K562 (cell line): ENCODE measurements at regions not wholly inside any gene's neighbourhood (a gene's known extent, or its start where the extent isn't known, plus 50 kb on each side); places are given as distances from the start of the nearest gene placed in this dataset.

Source experiments
- ATAC-seq: fragments of 200-7000 bp; cut with Tn5 transposase; 3 replicates; pipeline ENCODE4 v1.9.1; 2020; ENCODE audit warnings: moderate library complexity
- BruUV-seq: library from RNA; stranded (reverse); fragments of 400-500 nt; replicated peaks from 2 replicates; lab custom pipeline; 2021; lab: Mats Ljungman, UMichigan
- CTCF ChIA-PET: fragments of 300-600 bp; formaldehyde crosslinking; extraction: SDS; loops from one replicate; lab custom pipeline; 2021; ENCODE audit warnings: low intra/inter-chr PET ratio; lab: Yijun Ruan, JAX
- POLR2A ChIA-PET: fragments of 300-600, 350-650 bp; sonication (Branson Sonifier 250); formaldehyde crosslinking; extraction: SDS; loops from one replicate; lab custom pipeline; 2021; ENCODE audit warnings: antibody characterized with exemption, inconsistent platforms; lab: Yijun Ruan, JAX
- DNase-seq, 4 experiments: peaks; one replicate each; pipeline versions ENCODE4 v3.0.0 to v3.0.0-alpha.2; 2011 to 2018; ENCODE audit warnings: low spot score in 3 of 4, mixed read lengths in 3 of 4; ENCODE audit errors: extremely low read depth in 1 of 4
- FAIRE-seq: peaks from 2 replicates; lab custom pipeline; 2011; peaks lifted over from hg19 to GRCh38; lab: Jason Lieb, UNC
- H2AFZ ChIP-seq: 2 replicates; pipeline ENCODE4 v1.6.0; 2011; ENCODE audit warnings: low read depth, low read length, control low read depth, inconsistent platforms
- H3K27ac ChIP-seq: fragments of 200-600 bp; 3 replicates; pipeline ENCODE4 v1.8.0; 2011; ENCODE audit warnings: low read depth, mild to moderate bottlenecking, control low read depth, inconsistent platforms, low read length, moderate library complexity, mixed read lengths; ENCODE audit errors: extremely low read depth
- H3K27me3 ChIP-seq, 2 experiments: fragments of 300-600 bp in 1 of 2; 2 replicates in 1 of 2; 3 replicates in 1 of 2; pipeline versions ENCODE4 v1.6.0 to v1.8.0; 2011; ENCODE audit warnings: inconsistent platforms in 2 of 2, low read length in 2 of 2, mild to moderate bottlenecking in 1 of 2, mixed read lengths in 1 of 2, moderate library complexity in 1 of 2; ENCODE audit not compliant: control insufficient read depth in 2 of 2, insufficient read depth in 2 of 2
- H3K36me3 ChIP-seq: fragments of 300-600 bp; 3 replicates; pipeline ENCODE4 v1.8.0; 2011; ENCODE audit warnings: mild to moderate bottlenecking, low read length, inconsistent platforms; ENCODE audit not compliant: control insufficient read depth, insufficient read depth
- H3K4me1 ChIP-seq, 2 experiments: fragments of 200-600 bp in 1 of 2; replicated peaks in 1 of 2; 2 replicates in 1 of 2; 3 replicates in 1 of 2; pipeline versions ENCODE4 v1.5.1 to v1.8.0; 2011; ENCODE audit warnings: inconsistent platforms in 2 of 2, low read length in 2 of 2, mild to moderate bottlenecking in 1 of 2, mixed read lengths in 1 of 2, moderate library complexity in 1 of 2; ENCODE audit not compliant: control insufficient read depth in 2 of 2, insufficient read depth in 2 of 2
- H3K4me2 ChIP-seq: 2 replicates; pipeline ENCODE4 v1.6.1; 2011; ENCODE audit warnings: low read length, control low read depth, inconsistent platforms, mixed read lengths; ENCODE audit not compliant: insufficient read depth
- H3K4me3 ChIP-seq: fragments of 200-600 bp; sonication (generic), shearing (Covaris generic); 2 replicates; pipeline ENCODE4 v1.5.1; 2016; ENCODE audit warnings: control low read depth, inconsistent platforms
- H3K79me2 ChIP-seq: fragments of 200-600 bp; 3 replicates; pipeline ENCODE4 v1.8.0; 2011; ENCODE audit warnings: low read length, inconsistent platforms; ENCODE audit not compliant: control insufficient read depth, insufficient read depth
- H3K9ac ChIP-seq, 2 experiments: 2 replicates each; pipeline versions ENCODE4 v1.6.0 to v1.6.1; 2011; ENCODE audit warnings: low read depth in 2 of 2, low read length in 2 of 2, control low read depth in 1 of 2, inconsistent platforms in 1 of 2, mild to moderate bottlenecking in 1 of 2, mixed read lengths in 1 of 2; ENCODE audit not compliant: insufficient read depth in 1 of 2
- H3K9me1 ChIP-seq: one replicate; pipeline ENCODE4 v1.6.0; 2011; ENCODE audit warnings: inconsistent platforms, mild to moderate bottlenecking, low read length, moderate library complexity; ENCODE audit not compliant: control insufficient read depth, insufficient read depth
- H3K9me3 ChIP-seq: replicated peaks from 2 replicates; pipeline ENCODE4 v1.5.1; 2011; ENCODE audit warnings: low read depth, low read length, inconsistent platforms; ENCODE audit not compliant: control insufficient read depth, insufficient read depth
- H4K20me1 ChIP-seq: replicated peaks from 2 replicates; pipeline ENCODE4 v1.6.1; 2011; ENCODE audit warnings: low read length, inconsistent platforms, mixed read lengths; ENCODE audit not compliant: control insufficient read depth, insufficient read depth
- FOXM1 ChIP-seq, 2 experiments: fragments of 450-650 bp in 1 of 2; sonication (generic) in 1 of 2; formaldehyde crosslinking in 1 of 2; IDR thresholded peaks; 2 replicates each; pipeline versions ENCODE4 v1.6.1 to v1.9.0; 2017 to 2022; ENCODE audit warnings: low read depth in 2 of 2, mild to moderate bottlenecking in 2 of 2, missing genetic modification reagents in 1 of 2, moderate library complexity in 1 of 2
- SPI1 ChIP-seq: IDR thresholded peaks from 2 replicates; pipeline ENCODE4 v1.6.1; 2011; ENCODE audit warnings: low read depth, low read length, control low read depth, borderline replicate concordance
- TEAD2 ChIP-seq: fragments of 450-650 bp; IDR thresholded peaks from 2 replicates; pipeline ENCODE4 v1.6.1; 2016; ENCODE audit warnings: missing genetic modification characterization, control low read depth, missing compliant biosample characterization
- ZFX ChIP-seq: sonication (generic); formaldehyde crosslinking; IDR thresholded peaks from 2 replicates; pipeline ENCODE4 v1.8.0; 2022; ENCODE audit warnings: mild to moderate bottlenecking, missing genetic modification reagents, moderate library complexity
- ZNF23 ChIP-seq: fragments of 250-450 bp; sonication (Bioruptor Pico); IDR thresholded peaks from 2 replicates; pipeline ENCODE4 v1.4.0; 2020; ENCODE audit warnings: mild to moderate bottlenecking
- ZSCAN29 ChIP-seq: fragments of 450-650 bp; IDR thresholded peaks from 2 replicates; pipeline ENCODE4 v1.6.1; 2017
- WGBS: fragments of 100-300 bp; shearing (Covaris generic); methylation state at CpG from one replicate; pipeline ENCODE4 v1.1.6; 2016; ENCODE audit warnings: low coverage, mixed read lengths; ENCODE audit not compliant: insufficient coverage; ENCODE audit errors: missing lambda C conversion rate; 5-methylcytosine and 5-hydroxymethylcytosine counted together
- in situ Hi-C: fragments of 300-500 bp; cut with MboI; formaldehyde crosslinking; loops from 4 replicates; pipeline ENCODE4 v1.15.0; 2018; ENCODE audit warnings: inconsistent platforms, mixed read lengths
- intact Hi-C: fragments of 100-400 bp; cut with micrococcal nuclease; formaldehyde crosslinking; loops from 2 replicates; pipeline ENCODE4 v1.14.2; 2022
- TF ChIP-seq, protein P1 (sequence below): sonication (generic); formaldehyde crosslinking; IDR thresholded peaks from 2 replicates; pipeline ENCODE4 v1.8.0; 2022; ENCODE audit warnings: mild to moderate bottlenecking, missing genetic modification reagents, borderline replicate concordance

DNA sequence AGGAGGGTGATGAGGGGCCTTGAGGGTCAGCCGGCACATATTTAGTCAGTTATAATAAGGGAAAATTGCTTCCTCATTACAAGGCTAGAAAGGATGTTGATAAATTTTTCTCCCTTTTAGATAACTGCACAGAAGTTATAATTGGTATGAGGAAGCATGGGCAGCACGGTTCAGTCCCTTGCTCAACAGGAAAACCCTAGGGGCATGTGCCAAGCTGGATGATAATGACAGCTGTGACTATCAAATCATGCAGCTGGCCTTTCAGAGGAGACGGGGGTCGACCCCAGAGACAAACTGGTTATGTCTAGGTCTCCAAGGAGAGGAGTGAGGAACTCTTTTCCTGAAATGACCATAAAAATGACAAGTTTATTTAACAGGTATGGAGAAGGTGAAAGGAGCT, 448.1 kb upstream of the VRK2 start:
- intact Hi-C loops: no loop called here
- no peak overlapping the region for H3K4me3 ChIP-seq
- no peak overlapping the region for H3K27ac ChIP-seq
- H2AFZ ChIP-seq: no peak overlapping the region
- no peak for TF ChIP-seq TEAD2 (tag)
- TF ChIP-seq, all 486 proteins: peak for 0
- 0% methylated on average over 4 of the region's 4 CpGs for WGBS
- FAIRE-seq (no peak), ATAC-seq (no peak), DNase-seq (no peak)
- no peaks in the 10 kb centered on the region for H3K9me3 ChIP-seq
- H3K4me1 ChIP-seq: no peaks in the 10 kb centered on the region
- H4K20me1 ChIP-seq: no peaks in the 10 kb centered on the region
- POLR2A ChIA-PET: no interaction called here
- no peaks in the 10 kb centered on the region for H3K9me1 ChIP-seq
- BruUV-seq: no TSS peak
- no peaks in the 10 kb centered on the region for H3K36me3 ChIP-seq
- H3K4me2 ChIP-seq: no peak overlapping the region
- CTCF ChIA-PET: no interaction called here
- in situ Hi-C loops: no loop called here
- no peaks in the 10 kb centered on the region for H3K27me3 ChIP-seq
- no peaks in the 10 kb centered on the region for H3K79me2 ChIP-seq
- no peak overlapping the region for H3K9ac ChIP-seq

DNA sequence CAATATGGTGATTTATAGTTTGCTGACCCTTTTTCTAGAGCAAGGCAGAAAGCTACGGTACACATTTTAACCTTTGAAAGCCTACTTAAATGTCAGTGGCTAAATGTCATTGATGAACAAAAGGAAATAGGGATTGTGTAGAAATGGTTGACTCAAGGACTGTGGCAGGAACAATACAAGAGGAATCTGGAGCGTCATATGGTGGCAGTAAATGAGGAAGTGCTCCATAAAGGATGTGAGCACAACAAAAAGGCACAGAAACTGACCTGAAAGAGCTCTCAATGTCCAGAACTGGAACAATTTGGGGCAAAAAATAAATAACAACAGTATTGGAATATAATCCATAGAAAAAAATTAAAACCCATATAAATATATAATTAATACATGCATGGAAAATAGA, 443.9 kb upstream of the VRK2 start:
- DNase-seq (no peak), FAIRE-seq (no peak), ATAC-seq (no peak)
- no TSS peak for BruUV-seq
- Histone ChIP-seq H3K9me1 (no peaks in the 10 kb centered on the region), H4K20me1 (no peaks in the 10 kb centered on the region), H3K9me3 (no peaks in the 10 kb centered on the region), H3K9ac (no peak overlapping the region), H3K36me3 (no peaks in the 10 kb centered on the region), H2AFZ (no peak overlapping the region), H3K4me1 (no peaks in the 10 kb centered on the region), H3K27me3 (no peaks in the 10 kb centered on the region), H3K27ac (no peak overlapping the region), H3K4me3 (no peak overlapping the region), H3K79me2 (no peaks in the 10 kb centered on the region), H3K4me2 (no peak overlapping the region)
- WGBS: 0% methylated on average over 2 of the region's 2 CpGs
- ChIA-PET POLR2A (interaction anchor here (0.5 kb wide), 1 partner anchor 290 kb away, joined by 3 read pairs; no protein-coding TSS in a partner anchor), CTCF (no interaction called here)
- in situ Hi-C loops (no loop called here), intact Hi-C loops (no loop called here)
- TF ChIP-seq, protein P1, sequence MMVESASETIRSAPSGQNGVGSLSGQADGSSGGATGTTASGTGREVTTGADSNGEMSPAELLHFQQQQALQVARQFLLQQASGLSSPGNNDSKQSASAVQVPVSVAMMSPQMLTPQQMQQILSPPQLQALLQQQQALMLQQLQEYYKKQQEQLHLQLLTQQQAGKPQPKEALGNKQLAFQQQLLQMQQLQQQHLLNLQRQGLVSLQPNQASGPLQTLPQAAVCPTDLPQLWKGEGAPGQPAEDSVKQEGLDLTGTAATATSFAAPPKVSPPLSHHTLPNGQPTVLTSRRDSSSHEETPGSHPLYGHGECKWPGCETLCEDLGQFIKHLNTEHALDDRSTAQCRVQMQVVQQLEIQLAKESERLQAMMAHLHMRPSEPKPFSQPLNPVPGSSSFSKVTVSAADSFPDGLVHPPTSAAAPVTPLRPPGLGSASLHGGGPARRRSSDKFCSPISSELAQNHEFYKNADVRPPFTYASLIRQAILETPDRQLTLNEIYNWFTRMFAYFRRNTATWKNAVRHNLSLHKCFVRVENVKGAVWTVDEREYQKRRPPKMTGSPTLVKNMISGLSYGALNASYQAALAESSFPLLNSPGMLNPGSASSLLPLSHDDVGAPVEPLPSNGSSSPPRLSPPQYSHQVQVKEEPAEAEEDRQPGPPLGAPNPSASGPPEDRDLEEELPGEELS (CRISPR knock-in tag): no peak
- TF ChIP-seq ZSCAN29 (no peak), ZNF23 (CRISPR knock-in tag) (no peak), SPI1 (peak; percentile 45; the same call in 1 of the 2 replicates), FOXM1 (IDR thresholded peaks at IDR 0.05; ENCODE audit: low read depth) (no peak), FOXM1 (CRISPR knock-in tag; IDR thresholded peaks at IDR 0.05; ENCODE audit: low read depth) (no peak), ZFX (CRISPR knock-in tag) (no peak)
